Esophagus squamous epithelium (tissue), 5 donors: ENCODE measurements at regions not wholly inside any gene's neighbourhood (a gene's known extent, or its start where the extent isn't known, plus 50 kb on each side); places are given as distances from the start of the nearest gene placed in this dataset.

Source experiments
- DNase-seq: peaks from one replicate; lab custom pipeline; 2025; lab: John Stamatoyannopoulos, UW
- H3K27ac ChIP-seq, 4 donors: fragments of 200-600 bp; sonication (generic); one replicate each; pipeline ENCODE4 v1.5.1; 2016 to 2019; ENCODE audit warnings: mild to moderate bottlenecking in 1 of 4
- H3K27me3 ChIP-seq, 4 donors: fragments of 200-600 bp; sonication (generic); 1 replicate in 3 of 4; 2 replicates in 1 of 4; pipeline versions ENCODE4 v1.5.1 to v1.6.0; 2017 to 2021; ENCODE audit warnings: antibody characterized with exemption in 1 of 4
- H3K36me3 ChIP-seq, 3 donors: fragments of 200-600 bp; sonication (generic); one replicate each; pipeline ENCODE4 v1.5.1; 2016 to 2019
- H3K4me1 ChIP-seq, 3 donors: fragments of 200-600 bp; sonication (generic); one replicate each; pipeline ENCODE4 v1.5.1; 2017 to 2019
- H3K4me3 ChIP-seq, 4 donors: fragments of 200-600 bp; sonication (generic); 1 replicate in 3 of 4; 2 replicates in 1 of 4; pipeline ENCODE4 v1.5.1; 2016 to 2019; ENCODE audit warnings: mild to moderate bottlenecking in 2 of 4, moderate library complexity in 1 of 4
- H3K9me3 ChIP-seq, 3 donors: fragments of 200-600 bp; sonication (generic); one replicate each; pipeline ENCODE4 v1.5.1; 2016 to 2019
- CTCF ChIP-seq, 6 experiments: fragments of 450-650 bp in 4 of 6; fragments of 200-600 bp in 2 of 6; sonication (generic) in 2 of 6; IDR thresholded peaks; one replicate each; pipeline ENCODE4 v1.5.1; 2016 to 2019; ENCODE audit warnings: antibody characterized with exemption in 6 of 6, mild to moderate bottlenecking in 4 of 6, moderate library complexity in 4 of 6
- POLR2A ChIP-seq, 4 donors: fragments of 450-650 bp; IDR thresholded peaks; one replicate each; pipeline ENCODE4 v1.6.1; 2017; ENCODE audit warnings: antibody characterized with exemption in 4 of 4, mild to moderate bottlenecking in 4 of 4, moderate library complexity in 3 of 4
- WGBS, 2 donors: methylation state at CpG; one replicate each; pipeline ENCODE4 v1.1.5; 2018; 5-methylcytosine and 5-hydroxymethylcytosine counted together
- intact Hi-C: fragments of 100-400 bp; cut with DNase I; formaldehyde crosslinking; loops from one replicate; pipeline ENCODE4 v1.15.0; 2022
- donor health status: DM: yes; HTN: yes; CAD: no.

DNA sequence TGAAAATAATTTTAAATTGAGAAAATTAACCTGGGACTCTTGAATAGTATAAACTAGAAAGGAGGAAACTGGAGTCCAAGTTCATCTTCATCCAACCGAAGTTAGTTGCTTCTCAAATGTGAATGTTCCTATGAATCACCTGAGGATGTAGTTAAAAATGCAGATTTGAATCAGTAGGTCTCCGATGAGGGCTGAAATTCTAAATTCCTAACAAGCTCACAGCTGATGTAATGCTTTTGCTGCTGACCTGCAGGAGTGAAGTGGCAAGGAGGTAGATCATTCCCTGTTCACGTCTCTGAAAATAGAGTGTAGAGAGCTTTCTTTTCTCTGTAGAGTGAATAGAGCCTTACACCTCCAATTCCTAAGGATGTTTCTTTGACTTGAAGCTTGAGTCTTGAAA, 685.5 kb downstream of the CPS1 start:
- H3K9me3 ChIP-seq, result no peaks in the 10 kb centered on the region
- no peak for DNase-seq
- 71 to 89% methylated on average over 3 of the region's 3 CpGs for WGBS, 2 donors
- intact Hi-C loops, result no loop called here
- no peaks in the 10 kb centered on the region for H3K4me1 ChIP-seq
- TF ChIP-seq CTCF (IDR thresholded peaks at IDR 0.05) (no peak), POLR2A (IDR thresholded peaks at IDR 0.05) (no peak)
- no peak overlapping the region for H3K27ac ChIP-seq
- H3K36me3 ChIP-seq, result no peaks in the 10 kb centered on the region
- no peaks in the 10 kb centered on the region for H3K27me3 ChIP-seq
- H3K4me3 ChIP-seq, result no peak overlapping the region

DNA sequence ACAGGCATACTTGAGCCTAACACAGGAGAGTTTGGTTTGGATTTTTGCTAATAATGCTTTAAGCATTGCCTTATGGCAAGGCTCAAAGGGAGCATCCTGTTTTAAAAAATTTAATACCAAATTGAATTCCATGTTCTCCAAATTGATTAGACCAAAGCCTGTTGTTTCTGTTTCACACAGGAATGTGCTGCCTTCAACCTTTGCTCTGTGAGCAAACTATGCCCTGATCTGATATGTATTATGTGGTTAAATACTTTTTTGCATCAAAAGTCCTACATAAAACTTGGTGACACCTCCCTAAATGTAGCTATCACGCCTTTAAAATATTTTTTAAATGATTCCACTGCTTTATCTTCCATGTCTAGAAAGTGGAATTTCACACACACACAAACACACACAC, 691.4 kb downstream of the CPS1 start:
- Histone ChIP-seq H3K27ac (no peak overlapping the region), H3K9me3 (no peaks in the 10 kb centered on the region), H3K4me1 (no peaks in the 10 kb centered on the region), H3K27me3 (no peaks in the 10 kb centered on the region), H3K36me3 (no peaks in the 10 kb centered on the region), H3K4me3 (no peak overlapping the region)
- DNase-seq, result no peak
- 39% methylated on average over 1 of the region's 1 CpG for WGBS, 2 donors
- intact Hi-C loops, result no loop called here
- TF ChIP-seq POLR2A (IDR thresholded peaks at IDR 0.05) (no peak), CTCF (IDR thresholded peaks at IDR 0.05) (no peak)

- WGBS, 2 donors, result 23 to 35% methylated on average over 2 of the region's 2 CpGs
- no peak overlapping the region for H3K27ac ChIP-seq
- intact Hi-C loops, result no loop called here
Observed at GRCh38 chr2:211248841-211249240, 692.4 kb downstream of the CPS1 start.

GRCh38 chr2:211251016-211251415, 694.6 kb downstream of the CPS1 start:
- intact Hi-C loops, result no loop called here
- no peak overlapping the region for H3K27ac ChIP-seq
- TF ChIP-seq POLR2A (IDR thresholded peaks at IDR 0.05) (no peak), CTCF (IDR thresholded peaks at IDR 0.05) (no peak)
- H3K36me3 ChIP-seq, result no peaks in the 10 kb centered on the region
- H3K4me1 ChIP-seq, result no peaks in the 10 kb centered on the region
- H3K4me3 ChIP-seq, result no peak overlapping the region
- H3K9me3 ChIP-seq, result no peaks in the 10 kb centered on the region
- no peak for DNase-seq
- no peaks in the 10 kb centered on the region for H3K27me3 ChIP-seq
- WGBS, 2 donors, result 74 to 89% methylated on average over 2 of the region's 2 CpGs

More at GRCh38 chr2:211248841-211249240, 692.4 kb downstream of the CPS1 start:
- Histone ChIP-seq H3K36me3 (no peaks in the 10 kb centered on the region), H3K9me3 (no peaks in the 10 kb centered on the region), H3K4me1 (no peaks in the 10 kb centered on the region), H3K27me3 (no peaks in the 10 kb centered on the region), H3K4me3 (no peak overlapping the region)
- TF ChIP-seq CTCF (IDR thresholded peaks at IDR 0.05) (no peak), POLR2A (IDR thresholded peaks at IDR 0.05) (no peak)
- DNase-seq, result no peak

GRCh38 chr2:211258646-211259335, 702.4 kb downstream of the CPS1 start:
- WGBS, 2 donors, result 75% methylated on average over 1 of the region's 1 CpG

More at GRCh38 chr2:211258646-211259335, 702.4 kb downstream of the CPS1 start:
- H3K4me3 ChIP-seq, result no peak overlapping the region
- H3K27ac ChIP-seq, result no peak overlapping the region
- no peaks in the 10 kb centered on the region for H3K4me1 ChIP-seq
- no peaks in the 10 kb centered on the region for H3K27me3 ChIP-seq
- TF ChIP-seq POLR2A (IDR thresholded peaks at IDR 0.05) (no peak), CTCF (IDR thresholded peaks at IDR 0.05) (no peak)
- DNase-seq, result no peak
- intact Hi-C loops, result no loop called here
- H3K36me3 ChIP-seq, result no peaks in the 10 kb centered on the region
- no peaks in the 10 kb centered on the region for H3K9me3 ChIP-seq
